ENCODE measurements at regions not wholly inside any gene's neighbourhood (a gene's known extent, or its start where the extent isn't known, plus 50 kb on each side); places are given as distances from the start of the nearest gene placed in this dataset.

GRCh38 chr6:23380465-23380864, 745.5 kb upstream of the NRSN1 start:
- no peak for TF ChIP-seq CTCF (IDR thresholded peaks at IDR 0.05)
- no peak for TF ChIP-seq EP300 (IDR thresholded peaks at IDR 0.05)
- TF ChIP-seq POLR2A (IDR thresholded peaks at IDR 0.05) = no peak
- no peak for TF ChIP-seq POLR2AphosphoS5 (IDR thresholded peaks at IDR 0.05)

All from sigmoid colon (tissue), 4 donors.